ENCODE measurements at regions not wholly inside any gene's neighbourhood (a gene's known extent, or its start where the extent isn't known, plus 50 kb on each side); places are given as distances from the start of the nearest gene placed in this dataset.

DNA sequence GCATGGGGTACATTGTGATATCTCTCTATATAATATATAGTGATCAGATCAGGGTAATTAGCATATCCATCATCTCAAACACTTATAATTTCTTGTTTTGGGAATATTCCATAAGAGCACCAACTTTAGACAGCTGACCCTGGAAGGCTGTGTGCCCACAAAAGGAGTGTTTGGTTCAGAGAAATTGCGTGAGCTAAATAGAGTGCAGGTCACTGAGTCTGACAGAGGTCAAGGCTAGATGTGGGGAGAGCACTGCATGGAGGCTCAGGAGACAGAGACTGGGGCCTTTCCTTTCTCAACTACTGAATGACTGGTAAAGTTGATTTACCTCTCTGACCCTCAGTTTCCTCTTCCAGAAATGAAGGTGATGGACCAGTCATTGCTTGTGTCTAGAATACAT lies 114.9 kb upstream of the ADGRF1 start (continued):
- no peak for TF ChIP-seq JUNB (IDR thresholded peaks at IDR 0.05; ENCODE audit: unreplicated experiment)
- TF ChIP-seq ZNF331 (CRISPR knock-in tag; IDR thresholded peaks at IDR 0.05; ENCODE audit: low read depth): no peak
- TF ChIP-seq NANOG (IDR thresholded peaks at IDR 0.05; ENCODE audit: borderline replicate concordance): no peak
- TF ChIP-seq, protein P1, sequence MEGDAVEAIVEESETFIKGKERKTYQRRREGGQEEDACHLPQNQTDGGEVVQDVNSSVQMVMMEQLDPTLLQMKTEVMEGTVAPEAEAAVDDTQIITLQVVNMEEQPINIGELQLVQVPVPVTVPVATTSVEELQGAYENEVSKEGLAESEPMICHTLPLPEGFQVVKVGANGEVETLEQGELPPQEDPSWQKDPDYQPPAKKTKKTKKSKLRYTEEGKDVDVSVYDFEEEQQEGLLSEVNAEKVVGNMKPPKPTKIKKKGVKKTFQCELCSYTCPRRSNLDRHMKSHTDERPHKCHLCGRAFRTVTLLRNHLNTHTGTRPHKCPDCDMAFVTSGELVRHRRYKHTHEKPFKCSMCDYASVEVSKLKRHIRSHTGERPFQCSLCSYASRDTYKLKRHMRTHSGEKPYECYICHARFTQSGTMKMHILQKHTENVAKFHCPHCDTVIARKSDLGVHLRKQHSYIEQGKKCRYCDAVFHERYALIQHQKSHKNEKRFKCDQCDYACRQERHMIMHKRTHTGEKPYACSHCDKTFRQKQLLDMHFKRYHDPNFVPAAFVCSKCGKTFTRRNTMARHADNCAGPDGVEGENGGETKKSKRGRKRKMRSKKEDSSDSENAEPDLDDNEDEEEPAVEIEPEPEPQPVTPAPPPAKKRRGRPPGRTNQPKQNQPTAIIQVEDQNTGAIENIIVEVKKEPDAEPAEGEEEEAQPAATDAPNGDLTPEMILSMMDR (conservative IDR thresholded peaks at IDR 0.05; ENCODE audit: low read depth in 2 of 2): no peak

DNA sequence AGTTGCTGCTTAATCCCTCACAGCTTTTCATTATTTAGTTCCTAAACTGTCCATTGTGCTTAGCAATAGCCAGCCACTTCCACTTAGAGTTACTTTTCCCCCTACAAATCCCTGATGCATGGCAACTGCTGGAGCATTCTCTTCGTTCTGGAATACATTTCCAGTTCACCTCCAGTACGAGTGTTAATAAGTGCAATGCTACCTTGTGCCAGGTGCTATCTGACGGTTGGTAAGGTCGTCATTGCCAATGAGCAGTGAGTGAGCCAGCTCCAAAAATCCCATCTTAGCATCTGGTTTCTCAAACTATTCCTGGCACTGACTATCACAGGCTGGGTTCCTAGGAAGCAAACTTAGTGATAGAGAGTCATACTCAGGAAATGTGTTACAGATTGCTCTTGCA lies 114.1 kb upstream of the ADGRF1 start:
- Histone ChIP-seq H3F3A (replicated peaks; ENCODE audit: low read depth) (no peaks in the 10 kb centered on the region), H3K4me3 (no peak overlapping the region), H3K79me2 (replicated peaks; ENCODE audit: insufficient read depth) (no peaks in the 10 kb centered on the region), H2AFZ (no peak overlapping the region; the same call in 1 of the 2 replicates), H3K36me3 (ENCODE audit: insufficient read depth) (no peaks in the 10 kb centered on the region), H4K20me1 (replicated peaks; ENCODE audit: insufficient read depth) (no peaks in the 10 kb centered on the region), H3K4me2 (no peak overlapping the region), H3K9me2 (ENCODE audit: insufficient read depth) (0 out of 2 replicates have a peak, but pooled peaks cover 6% of the 10 kb centered on the region), H3K27me3 (ENCODE audit: insufficient read depth) (no peaks in the 10 kb centered on the region), H3K27ac (ENCODE audit: low read depth) (no peak overlapping the region), H3K4me1 (ENCODE audit: insufficient read depth) (no peaks in the 10 kb centered on the region)
- H3K27me3 Mint-ChIP-seq (ENCODE audit: insufficient read depth, low read depth, poor library complexity): peaks cover 4% of the 10 kb centered on the region
- no peaks in the 10 kb centered on the region for H3K36me3 Mint-ChIP-seq (ENCODE audit: low read depth)
- DNase-seq (ENCODE audit: low spot score): no peak
- no peak overlapping the region for H3K4me3 Mint-ChIP-seq
- H3K4me1 Mint-ChIP-seq: peaks cover 7% of the 10 kb centered on the region; the same call in 2 of the 3 replicates
- no peak overlapping the region for H3K27ac Mint-ChIP-seq
- TF ChIP-seq ZNF331 (CRISPR knock-in tag; IDR thresholded peaks at IDR 0.05; ENCODE audit: low read depth) (no peak), CREB1 (CRISPR knock-in tag; IDR thresholded peaks at IDR 0.05; ENCODE audit: low read depth) (no peak), ZNF114 (CRISPR knock-in tag; IDR thresholded peaks at IDR 0.05) (no peak), EZH2phosphoT487 (IDR thresholded peaks at IDR 0.05; ENCODE audit: unreplicated experiment) (no peak)
- TF ChIP-seq, protein P1 (conservative IDR thresholded peaks at IDR 0.05; ENCODE audit: low read depth in 2 of 2): no peak
- H3K9me3 Mint-ChIP-seq: no peaks in the 10 kb centered on the region; the same call in 2 of the 3 replicates
- ATAC-seq: no peak

DNA sequence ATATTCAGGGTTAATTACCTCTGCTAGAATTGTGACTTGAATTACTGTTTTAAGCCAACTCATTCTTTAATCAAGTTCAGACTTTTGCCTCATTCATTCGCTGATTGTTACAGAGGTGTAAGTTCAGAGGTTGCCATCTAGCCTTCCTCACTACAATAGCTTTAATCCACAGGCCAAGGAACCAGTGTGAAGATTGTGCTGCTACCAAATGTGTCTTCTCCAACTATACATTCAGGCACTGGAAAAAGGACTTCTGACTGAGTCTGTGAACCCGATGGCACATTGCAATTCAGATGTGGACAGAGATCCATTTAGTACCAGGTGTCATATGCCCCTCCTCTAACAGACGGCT lies 111.2 kb upstream of the ADGRF1 start:
- H3K27me3 Mint-ChIP-seq (ENCODE audit: insufficient read depth, low read depth, poor library complexity): no peaks in the 10 kb centered on the region
- DNase-seq (ENCODE audit: low spot score): no peak
- H3K4me2 ChIP-seq: no peak overlapping the region
- H2AFZ ChIP-seq: no peak overlapping the region
- H3K4me1 ChIP-seq (ENCODE audit: insufficient read depth): no peaks in the 10 kb centered on the region
- H3K27me3 ChIP-seq (ENCODE audit: insufficient read depth): no peaks in the 10 kb centered on the region
- no peak overlapping the region for H3K4me3 ChIP-seq
- no peak overlapping the region for H3K27ac Mint-ChIP-seq
- TF ChIP-seq ZNF331 (CRISPR knock-in tag; IDR thresholded peaks at IDR 0.05; ENCODE audit: low read depth): no peak
- H3K36me3 ChIP-seq (ENCODE audit: insufficient read depth): no peaks in the 10 kb centered on the region
- no peak overlapping the region for H3K27ac ChIP-seq (ENCODE audit: low read depth)
- no peaks in the 10 kb centered on the region for H3K79me2 ChIP-seq (replicated peaks; ENCODE audit: insufficient read depth)
- no peak for ATAC-seq
- H3K4me3 Mint-ChIP-seq: no peak overlapping the region
- H3K36me3 Mint-ChIP-seq (ENCODE audit: low read depth): no peaks in the 10 kb centered on the region
- H3K9me2 ChIP-seq (ENCODE audit: insufficient read depth): 0 out of 2 replicates have a peak, but pooled peaks cover 6% of the 10 kb centered on the region
- no peaks in the 10 kb centered on the region for H3F3A ChIP-seq (replicated peaks; ENCODE audit: low read depth)
- H3K9me3 Mint-ChIP-seq: no peaks in the 10 kb centered on the region; the same call in 2 of the 3 replicates
- H4K20me1 ChIP-seq (replicated peaks; ENCODE audit: insufficient read depth): no peaks in the 10 kb centered on the region
- H3K4me1 Mint-ChIP-seq: peaks cover 7% of the 10 kb centered on the region; the same call in 2 of the 3 replicates

All from GM23338 (cell line).